ENCODE measurements at regions not wholly inside any gene's neighbourhood (a gene's known extent, or its start where the extent isn't known, plus 50 kb on each side); places are given as distances from the start of the nearest gene placed in this dataset.

- H3K4me2 ChIP-seq = no peak overlapping the region
- no peak overlapping the region for H2AFZ ChIP-seq (ENCODE audit: low read depth)
- H3K27me3 ChIP-seq (ENCODE audit: insufficient read depth, low read depth) = no peaks in the 10 kb centered on the region
Observed at GRCh38 chr13:58879114-58879513, 1247.6 kb downstream of the PCDH17 start.

DNA sequence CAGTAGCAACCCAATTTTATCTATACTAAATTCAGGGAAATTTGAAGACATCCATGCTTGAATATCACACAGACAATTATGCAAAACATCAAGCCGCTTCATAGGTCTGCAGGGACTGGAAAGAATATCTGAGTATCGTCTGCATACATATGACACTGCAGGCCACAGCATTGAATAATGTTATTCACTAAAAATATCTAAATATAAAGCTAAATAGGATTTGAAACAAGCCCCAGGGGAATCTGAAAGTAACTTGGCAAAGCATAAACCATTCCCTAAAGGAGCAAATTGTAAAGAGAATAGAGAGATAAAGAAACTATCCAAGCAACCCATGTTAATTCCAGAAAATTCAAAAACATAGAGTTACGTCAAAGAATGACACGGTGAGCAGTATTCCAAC lies 1251.0 kb downstream of the PCDH17 start:
- H3K4me3 ChIP-seq (IDR thresholded peaks at IDR 0.05; ENCODE audit: insufficient read depth, low read depth, low read length) = no peak overlapping the region
- TF ChIP-seq, protein P1, sequence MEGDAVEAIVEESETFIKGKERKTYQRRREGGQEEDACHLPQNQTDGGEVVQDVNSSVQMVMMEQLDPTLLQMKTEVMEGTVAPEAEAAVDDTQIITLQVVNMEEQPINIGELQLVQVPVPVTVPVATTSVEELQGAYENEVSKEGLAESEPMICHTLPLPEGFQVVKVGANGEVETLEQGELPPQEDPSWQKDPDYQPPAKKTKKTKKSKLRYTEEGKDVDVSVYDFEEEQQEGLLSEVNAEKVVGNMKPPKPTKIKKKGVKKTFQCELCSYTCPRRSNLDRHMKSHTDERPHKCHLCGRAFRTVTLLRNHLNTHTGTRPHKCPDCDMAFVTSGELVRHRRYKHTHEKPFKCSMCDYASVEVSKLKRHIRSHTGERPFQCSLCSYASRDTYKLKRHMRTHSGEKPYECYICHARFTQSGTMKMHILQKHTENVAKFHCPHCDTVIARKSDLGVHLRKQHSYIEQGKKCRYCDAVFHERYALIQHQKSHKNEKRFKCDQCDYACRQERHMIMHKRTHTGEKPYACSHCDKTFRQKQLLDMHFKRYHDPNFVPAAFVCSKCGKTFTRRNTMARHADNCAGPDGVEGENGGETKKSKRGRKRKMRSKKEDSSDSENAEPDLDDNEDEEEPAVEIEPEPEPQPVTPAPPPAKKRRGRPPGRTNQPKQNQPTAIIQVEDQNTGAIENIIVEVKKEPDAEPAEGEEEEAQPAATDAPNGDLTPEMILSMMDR (conservative IDR thresholded peaks at IDR 0.05; ENCODE audit: low read depth, low read length) = no peak
- H3K79me2 ChIP-seq (ENCODE audit: insufficient read depth, low read depth) = no peaks in the 10 kb centered on the region
- no peaks in the 10 kb centered on the region for H4K20me1 ChIP-seq (ENCODE audit: insufficient read depth)
- H3K27ac ChIP-seq = no peak overlapping the region
- H3K4me2 ChIP-seq = no peak overlapping the region
- no peak overlapping the region for H2AFZ ChIP-seq (ENCODE audit: low read depth)
- no peaks in the 10 kb centered on the region for H3K27me3 ChIP-seq (ENCODE audit: insufficient read depth, low read depth)
- H3K9ac ChIP-seq = no peak overlapping the region
- H3K36me3 ChIP-seq (ENCODE audit: insufficient read depth) = no peaks in the 10 kb centered on the region
- H3K4me1 ChIP-seq (ENCODE audit: low read depth, poor library complexity, severe bottlenecking) = no peaks in the 10 kb centered on the region

More at GRCh38 chr13:58879114-58879513, 1247.6 kb downstream of the PCDH17 start:
- Histone ChIP-seq H3K4me1 (ENCODE audit: low read depth, poor library complexity, severe bottlenecking) (no peaks in the 10 kb centered on the region), H4K20me1 (ENCODE audit: insufficient read depth) (no peaks in the 10 kb centered on the region), H3K79me2 (ENCODE audit: insufficient read depth, low read depth) (no peaks in the 10 kb centered on the region), H3K9ac (no peak overlapping the region), H3K36me3 (ENCODE audit: insufficient read depth) (no peaks in the 10 kb centered on the region), H3K27ac (no peak overlapping the region), H3K4me3 (IDR thresholded peaks at IDR 0.05; ENCODE audit: insufficient read depth, low read depth, low read length) (no peak overlapping the region)
- TF ChIP-seq, protein P1 (conservative IDR thresholded peaks at IDR 0.05; ENCODE audit: low read depth, low read length) = no peak

DNA sequence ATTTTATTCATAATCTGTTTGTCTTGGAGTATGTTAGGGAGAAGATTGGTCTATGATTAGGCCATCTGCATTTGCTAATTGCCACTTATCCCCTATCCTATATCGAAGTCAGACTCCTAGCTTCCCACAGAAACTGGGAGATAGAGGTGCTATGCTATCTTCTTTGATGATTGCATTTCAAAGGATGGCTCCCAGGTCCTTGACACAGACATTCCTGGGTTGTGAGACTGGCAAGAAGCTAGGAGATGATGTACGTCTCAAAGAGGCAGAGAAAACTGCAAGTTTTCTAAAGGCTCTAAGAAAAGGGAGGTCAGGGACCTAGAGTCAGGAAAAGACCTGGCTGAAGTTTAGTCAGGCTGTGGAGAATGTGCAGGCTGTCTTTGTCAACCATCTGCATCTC lies 1251.9 kb downstream of the PCDH17 start:
- no peaks in the 10 kb centered on the region for H3K27me3 ChIP-seq (ENCODE audit: insufficient read depth, low read depth)
- no peak overlapping the region for H3K4me2 ChIP-seq
- no peaks in the 10 kb centered on the region for H4K20me1 ChIP-seq (ENCODE audit: insufficient read depth)
- H3K27ac ChIP-seq = no peak overlapping the region
- H3K79me2 ChIP-seq (ENCODE audit: insufficient read depth, low read depth) = no peaks in the 10 kb centered on the region
- no peak overlapping the region for H3K4me3 ChIP-seq (IDR thresholded peaks at IDR 0.05; ENCODE audit: insufficient read depth, low read depth, low read length)
- no peaks in the 10 kb centered on the region for H3K36me3 ChIP-seq (ENCODE audit: insufficient read depth)
- no peak overlapping the region for H3K9ac ChIP-seq
- TF ChIP-seq, protein P1 (conservative IDR thresholded peaks at IDR 0.05; ENCODE audit: low read depth, low read length) = no peak
- H3K4me1 ChIP-seq (ENCODE audit: low read depth, poor library complexity, severe bottlenecking) = no peaks in the 10 kb centered on the region
- H2AFZ ChIP-seq (ENCODE audit: low read depth) = no peak overlapping the region

DNA sequence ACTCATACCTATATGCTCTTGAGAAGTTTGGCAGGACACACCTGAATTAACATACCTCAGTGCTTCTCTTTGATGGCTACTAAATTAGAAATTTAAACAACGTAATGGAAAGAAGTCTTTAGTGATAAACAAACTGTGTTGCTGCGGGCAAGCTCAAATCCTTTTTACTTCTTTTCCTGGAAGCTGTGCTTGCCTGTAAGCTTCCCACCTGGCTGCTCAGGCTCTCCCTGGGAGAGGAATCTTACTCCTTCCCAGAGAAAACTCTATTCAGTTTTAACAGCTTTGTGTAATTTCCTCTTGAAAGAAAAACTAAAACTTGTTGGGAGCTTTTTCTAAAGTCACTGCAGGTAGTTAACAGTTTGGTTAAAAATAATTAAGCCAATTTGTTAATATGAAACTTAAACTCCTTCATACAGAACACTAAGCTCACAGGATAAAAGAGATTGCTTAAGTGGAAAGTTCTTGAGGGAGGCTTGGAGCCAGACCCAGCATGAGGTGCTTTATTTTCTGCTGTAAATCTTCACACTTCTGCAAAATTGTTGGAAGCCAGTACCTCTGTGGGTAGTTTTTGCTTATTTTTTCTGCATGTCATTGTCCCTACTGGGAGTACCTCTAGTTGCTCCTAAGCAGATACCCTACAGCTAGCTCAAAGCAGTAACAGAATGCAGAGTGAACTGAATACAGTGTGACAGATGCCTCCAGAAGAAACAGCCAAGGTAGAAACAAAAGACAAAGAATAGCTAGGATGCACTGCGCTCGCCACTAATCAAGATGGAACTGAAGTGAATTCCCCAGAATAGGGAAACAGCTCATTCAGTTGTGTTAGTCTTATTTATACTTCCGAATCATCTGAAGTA lies 1253.0 kb downstream of the PCDH17 start:
- no peak overlapping the region for H3K27ac ChIP-seq
- no peaks in the 10 kb centered on the region for H3K27me3 ChIP-seq (ENCODE audit: insufficient read depth, low read depth)
- no peaks in the 10 kb centered on the region for H3K79me2 ChIP-seq (ENCODE audit: insufficient read depth, low read depth)
- no peak overlapping the region for H3K4me3 ChIP-seq (IDR thresholded peaks at IDR 0.05; ENCODE audit: insufficient read depth, low read depth, low read length)
- no peaks in the 10 kb centered on the region for H4K20me1 ChIP-seq (ENCODE audit: insufficient read depth)
- H3K36me3 ChIP-seq (ENCODE audit: insufficient read depth) = no peaks in the 10 kb centered on the region
- H3K4me1 ChIP-seq (ENCODE audit: low read depth, poor library complexity, severe bottlenecking) = no peaks in the 10 kb centered on the region
- no peak overlapping the region for H2AFZ ChIP-seq (ENCODE audit: low read depth)
- TF ChIP-seq, protein P1 (conservative IDR thresholded peaks at IDR 0.05; ENCODE audit: low read depth, low read length) = no peak
- H3K9ac ChIP-seq = no peak overlapping the region
- H3K4me2 ChIP-seq = no peak overlapping the region
